Glutamatergic neuron (in vitro differentiated cells): ENCODE measurements at regions not wholly inside any gene's neighbourhood (a gene's known extent, or its start where the extent isn't known, plus 50 kb on each side); places are given as distances from the start of the nearest gene placed in this dataset.

Experiments used
- DNase-seq: peaks from one replicate; pipeline ENCODE4 v3.0.0; 2022
- H3K27ac Mint-ChIP-seq: one replicate; pipeline ENCODE4 v1.8.0; 2020; ENCODE audit warnings: mild to moderate bottlenecking, mixed read lengths, inconsistent platforms; ENCODE audit not compliant: unreplicated experiment
- H3K27me3 Mint-ChIP-seq: one replicate; pipeline ENCODE4 v1.8.0; 2020; ENCODE audit warnings: mild to moderate bottlenecking, moderate library complexity, mixed read lengths, inconsistent platforms; ENCODE audit not compliant: unreplicated experiment
- H3K36me3 Mint-ChIP-seq: one replicate; pipeline ENCODE4 v1.8.0; 2020; ENCODE audit warnings: mild to moderate bottlenecking, mixed read lengths, inconsistent platforms; ENCODE audit not compliant: unreplicated experiment
- H3K4me1 Mint-ChIP-seq: one replicate; pipeline ENCODE4 v1.8.0; 2020; ENCODE audit warnings: mild to moderate bottlenecking, low read depth, mixed read lengths, inconsistent platforms; ENCODE audit not compliant: unreplicated experiment
- H3K4me3 Mint-ChIP-seq: one replicate; pipeline ENCODE4 v1.8.0; 2020; ENCODE audit warnings: mild to moderate bottlenecking, mixed read lengths, inconsistent platforms; ENCODE audit not compliant: unreplicated experiment
- H3K9me3 Mint-ChIP-seq: one replicate; pipeline ENCODE4 v1.8.0; 2020; ENCODE audit warnings: mild to moderate bottlenecking, moderate library complexity, mixed read lengths, inconsistent platforms; ENCODE audit not compliant: unreplicated experiment
- CTCF ChIP-seq: fragments of 200-600 bp; sonication (generic); IDR thresholded peaks from one replicate; pipeline ENCODE4 v1.5.0; 2021; ENCODE audit not compliant: partially characterized antibody, unreplicated experiment

GRCh38 chr20:52780462-52780861, 191.7 kb upstream of the TSHZ2 start:
- Mint-ChIP-seq H3K9me3 (peaks cover 2% of the 10 kb centered on the region), H3K27ac (no peak overlapping the region), H3K4me3 (no peak overlapping the region), H3K27me3 (peaks cover 2% of the 10 kb centered on the region), H3K4me1 (no peaks in the 10 kb centered on the region), H3K36me3 (no peaks in the 10 kb centered on the region)
- TF ChIP-seq CTCF: no peak
- DNase-seq: no peak

- peaks cover 2% of the 10 kb centered on the region for H3K27me3 Mint-ChIP-seq
- H3K27ac Mint-ChIP-seq: no peak overlapping the region
- H3K4me1 Mint-ChIP-seq: no peaks in the 10 kb centered on the region
- no peak overlapping the region for H3K4me3 Mint-ChIP-seq
- H3K36me3 Mint-ChIP-seq: no peaks in the 10 kb centered on the region
- peaks cover 2% of the 10 kb centered on the region for H3K9me3 Mint-ChIP-seq
- DNase-seq: no peak
- no peak for TF ChIP-seq CTCF
Measured at GRCh38 chr20:52779125-52779524, 193.0 kb upstream of the TSHZ2 start.

DNA sequence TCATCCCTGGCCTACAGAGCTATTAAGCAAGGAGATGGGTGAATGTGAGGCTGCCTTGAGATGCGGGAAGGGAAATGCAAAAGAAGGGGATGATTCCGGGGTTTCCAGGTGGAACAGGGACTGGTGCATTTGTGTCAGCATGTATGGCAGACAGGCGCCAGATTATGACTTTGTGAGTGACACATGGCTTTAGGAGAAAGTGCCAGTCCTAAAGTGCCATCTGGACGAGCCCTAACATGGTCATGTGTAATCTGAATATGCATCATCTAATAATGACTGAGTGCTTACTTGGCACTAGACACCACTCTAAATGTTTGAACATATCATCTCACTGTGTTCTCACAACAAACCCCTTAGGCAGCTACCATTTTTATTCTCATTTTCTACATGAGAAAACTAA, 195.0 kb upstream of the TSHZ2 start:
- no peak overlapping the region for H3K27ac Mint-ChIP-seq
- DNase-seq: no peak
- no peaks in the 10 kb centered on the region for H3K36me3 Mint-ChIP-seq
- H3K4me1 Mint-ChIP-seq: no peaks in the 10 kb centered on the region
- peaks cover 5% of the 10 kb centered on the region for H3K9me3 Mint-ChIP-seq
- peaks cover 2% of the 10 kb centered on the region for H3K27me3 Mint-ChIP-seq
- no peak for TF ChIP-seq CTCF
- no peak overlapping the region for H3K4me3 Mint-ChIP-seq

GRCh38 chr20:52775786-52776185, 196.4 kb upstream of the TSHZ2 start:
- H3K36me3 Mint-ChIP-seq: no peaks in the 10 kb centered on the region
- H3K9me3 Mint-ChIP-seq: peaks cover 5% of the 10 kb centered on the region
- H3K4me3 Mint-ChIP-seq: no peak overlapping the region
- H3K27ac Mint-ChIP-seq: no peak overlapping the region
- TF ChIP-seq CTCF: no peak
- H3K27me3 Mint-ChIP-seq: peaks cover 2% of the 10 kb centered on the region
- H3K4me1 Mint-ChIP-seq: no peaks in the 10 kb centered on the region
- DNase-seq: no peak

GRCh38 chr20:52768694-52769093, 203.5 kb upstream of the TSHZ2 start:
- Mint-ChIP-seq H3K4me1 (no peaks in the 10 kb centered on the region), H3K27ac (no peak overlapping the region), H3K36me3 (no peaks in the 10 kb centered on the region), H3K9me3 (peaks cover 2% of the 10 kb centered on the region), H3K4me3 (no peak overlapping the region), H3K27me3 (no peaks in the 10 kb centered on the region)
- no peak for TF ChIP-seq CTCF
- no peak for DNase-seq
